Epithelial cell of proximal tubule (primary cell): ENCODE measurements at regions not wholly inside any gene's neighbourhood (a gene's known extent, or its start where the extent isn't known, plus 50 kb on each side); places are given as distances from the start of the nearest gene placed in this dataset.

Source experiments
- DNase-seq: peaks from one replicate; pipeline ENCODE4 v3.0.0-alpha.2; 2011; ENCODE audit warnings: low read depth
- H3K4me3 ChIP-seq: 2 replicates; pipeline ENCODE4 v1.5.1; 2011; ENCODE audit warnings: low read depth, mild to moderate bottlenecking, low read length
- CTCF ChIP-seq: conservative IDR thresholded peaks from 2 replicates; pipeline ENCODE4 v1.5.1; 2012; ENCODE audit warnings: low read depth, mild to moderate bottlenecking, low read length

GRCh38 chr3:193813501-193813830 is 220.5 kb downstream of the OPA1 start:
- no peak for DNase-seq
- no peak for TF ChIP-seq CTCF

GRCh38 chr3:193814166-193814892 is 221.3 kb downstream of the OPA1 start:
- no peak for DNase-seq
- TF ChIP-seq CTCF = no peak
- H3K4me3 ChIP-seq = no peak overlapping the region

More at GRCh38 chr3:193813501-193813830, 220.5 kb downstream of the OPA1 start:
- no peak overlapping the region for H3K4me3 ChIP-seq

GRCh38 chr3:193815246-193816027 is 222.4 kb downstream of the OPA1 start:
- no peak for DNase-seq
- H3K4me3 ChIP-seq = no peak overlapping the region

GRCh38 chr3:193816028-193816395 is 223.0 kb downstream of the OPA1 start:
- no peak for TF ChIP-seq CTCF
- no peak for DNase-seq
- no peak overlapping the region for H3K4me3 ChIP-seq

More at GRCh38 chr3:193815246-193816027, 222.4 kb downstream of the OPA1 start:
- TF ChIP-seq CTCF = no peak

GRCh38 chr3:193816656-193817311 is 223.8 kb downstream of the OPA1 start:
- TF ChIP-seq CTCF = no peak
- no peak for DNase-seq
- no peak overlapping the region for H3K4me3 ChIP-seq

GRCh38 chr3:193819117-193820010 is 226.4 kb downstream of the OPA1 start:
- DNase-seq = no peak
- H3K4me3 ChIP-seq = no peak overlapping the region
- TF ChIP-seq CTCF = no peak
